NCI-H510A treated with DMSO at 0.1 percent for 48 hours (cell line): ENCODE measurements at regions not wholly inside any gene's neighbourhood (a gene's known extent, or its start where the extent isn't known, plus 50 kb on each side); places are given as distances from the start of the nearest gene placed in this dataset.
"Not testable (repeated sequence)": the region's sequence is repeated elsewhere in the genome, so short reads cannot be mapped to it uniquely, and the experiment has no call there.

Source experiments
- DNase-seq: peaks from one replicate; lab custom pipeline; 2025; lab: John Stamatoyannopoulos, UW

DNA sequence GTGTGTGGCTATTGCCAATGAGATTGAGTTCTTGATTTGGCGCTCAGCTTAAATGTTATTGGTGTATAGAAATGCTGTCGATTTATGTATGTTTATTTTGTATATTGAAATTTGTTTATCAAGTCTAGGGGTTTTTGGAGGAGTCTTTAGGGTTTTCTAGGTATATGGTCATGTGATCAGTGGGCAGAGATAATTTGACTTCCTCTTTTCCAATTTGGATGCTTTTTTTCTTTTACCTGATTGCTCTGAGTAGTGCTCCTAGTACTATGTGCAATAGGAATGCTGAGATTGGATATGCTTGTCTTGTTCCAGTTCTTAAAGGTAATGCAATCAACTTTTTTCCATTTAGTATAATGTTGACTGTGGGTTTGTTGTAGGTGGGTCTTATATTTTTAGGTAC lies 99.8 kb upstream of the PMCH start:
- DNase-seq = no peak

DNA sequence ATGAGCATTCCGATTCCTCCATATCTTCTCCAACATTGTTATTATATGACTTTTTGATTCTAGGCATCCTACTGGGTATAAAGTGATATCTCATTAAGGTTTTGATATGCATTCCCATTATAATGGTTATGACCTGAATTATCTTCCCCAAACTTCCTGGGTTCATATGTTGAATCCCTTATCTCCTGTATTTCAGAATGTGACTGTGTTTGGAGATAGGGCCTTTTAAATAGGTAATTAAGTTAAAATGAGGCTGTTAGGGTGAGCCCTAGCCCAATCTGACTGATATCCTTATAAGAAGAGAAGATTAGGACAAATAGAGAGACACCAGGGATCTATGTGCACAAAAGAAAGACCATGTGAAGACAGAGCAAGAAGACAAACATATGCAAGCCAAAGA lies 96.9 kb upstream of the PMCH start:
- no peak for DNase-seq

DNA sequence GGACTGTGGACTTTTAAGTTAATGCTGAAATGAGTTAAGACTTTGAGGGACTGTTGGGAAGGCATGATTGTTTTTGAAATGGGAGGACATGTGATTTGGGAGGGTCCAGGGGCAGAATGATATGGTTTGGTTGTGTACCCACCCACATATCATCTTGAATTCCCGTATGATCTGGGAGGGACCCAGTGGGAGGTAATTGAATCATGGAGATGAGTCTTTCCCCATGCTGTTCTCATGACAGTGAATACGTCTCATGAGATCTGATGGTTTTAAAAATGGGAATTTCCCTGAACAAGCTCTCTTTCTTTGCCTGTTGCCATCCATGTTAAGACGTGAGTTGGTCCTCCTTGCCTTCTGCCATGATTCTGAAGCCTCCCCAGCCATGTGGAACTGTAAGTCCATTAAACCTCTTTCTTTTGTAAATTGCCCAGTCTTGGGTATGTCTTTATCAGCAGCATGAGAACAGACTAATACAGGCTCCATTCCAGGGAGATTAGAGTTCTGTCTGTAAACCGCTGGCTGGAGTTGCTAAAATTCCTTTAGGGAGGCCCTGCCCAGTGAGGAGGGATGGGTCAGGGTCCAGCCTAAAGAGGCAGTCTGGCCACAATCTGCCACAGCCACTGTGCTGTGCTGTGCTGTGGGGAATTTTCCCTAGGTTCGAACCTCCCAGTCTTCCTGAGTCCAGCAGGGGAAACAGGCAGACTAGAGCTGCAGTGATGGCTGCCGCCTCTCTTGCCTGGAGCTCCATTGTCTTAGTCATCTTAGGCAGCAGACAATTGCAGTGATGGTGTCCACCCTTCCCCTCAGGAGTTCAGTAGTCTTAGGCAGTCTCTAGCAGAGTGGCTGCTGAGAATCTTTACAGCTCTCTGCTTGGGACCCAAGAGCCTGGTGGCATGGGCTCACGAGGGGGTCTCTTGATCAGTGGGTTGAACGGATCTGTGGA lies 94.1 kb upstream of the PMCH start:
- DNase-seq = not testable (repeated sequence)

DNA sequence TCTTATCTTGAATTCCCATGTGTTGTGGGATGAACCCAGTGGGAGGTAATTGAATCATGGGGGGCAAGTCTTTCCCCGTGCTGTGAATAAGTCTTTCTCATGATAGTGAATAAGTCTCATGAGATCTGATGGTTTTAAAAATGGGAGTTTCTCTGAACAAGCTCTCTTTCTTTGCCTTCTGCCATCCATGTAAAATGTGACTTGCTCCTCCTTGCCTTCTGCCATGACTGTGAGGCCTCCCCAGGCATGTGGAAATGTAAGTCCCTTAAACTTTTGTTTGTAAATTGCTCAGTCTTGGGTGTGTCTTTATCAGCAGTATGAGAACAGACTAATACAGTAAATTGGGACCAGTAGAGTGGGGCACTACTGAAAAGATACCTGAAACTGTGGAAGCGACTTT lies 92.1 kb upstream of the PMCH start:
- DNase-seq = not testable (repeated sequence)

DNA sequence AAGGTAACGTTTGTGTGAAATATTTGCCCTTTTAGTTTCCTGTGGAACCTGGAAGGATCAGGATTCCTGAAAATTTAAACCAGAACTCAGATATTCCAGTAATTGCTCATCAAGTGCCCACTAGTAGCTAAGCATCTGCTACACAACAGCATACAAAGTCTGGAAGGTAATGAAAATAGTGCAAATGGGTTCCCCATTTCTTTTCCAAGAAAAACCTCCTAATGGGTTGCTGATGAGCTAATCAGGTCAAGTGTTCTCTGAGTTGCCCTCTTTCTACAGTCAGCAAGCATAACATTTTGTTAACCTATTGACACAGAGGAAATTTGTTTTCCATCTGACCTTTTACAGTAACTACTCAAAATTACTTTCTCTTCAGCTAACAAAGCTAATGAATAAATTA lies 83.6 kb upstream of the PMCH start:
- no peak for DNase-seq

DNA sequence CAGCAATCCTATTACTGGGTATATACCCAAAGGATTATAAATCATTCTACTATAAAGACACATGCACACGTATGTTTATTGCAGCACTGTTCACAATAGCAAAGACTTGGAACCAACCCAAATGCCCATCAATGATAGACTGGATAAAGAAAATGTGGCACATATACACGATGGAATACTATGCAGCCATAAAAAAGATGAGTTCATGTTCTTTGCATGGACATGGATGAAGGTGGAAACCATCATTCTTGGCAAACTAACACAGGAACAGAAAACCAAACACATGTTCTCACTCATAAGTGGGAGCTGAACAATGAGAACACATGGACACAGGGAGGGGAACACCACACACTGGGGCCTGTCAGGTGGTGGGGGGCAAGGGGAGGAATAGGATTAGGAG lies 58.1 kb upstream of the PMCH start:
- not testable (repeated sequence) for DNase-seq

DNA sequence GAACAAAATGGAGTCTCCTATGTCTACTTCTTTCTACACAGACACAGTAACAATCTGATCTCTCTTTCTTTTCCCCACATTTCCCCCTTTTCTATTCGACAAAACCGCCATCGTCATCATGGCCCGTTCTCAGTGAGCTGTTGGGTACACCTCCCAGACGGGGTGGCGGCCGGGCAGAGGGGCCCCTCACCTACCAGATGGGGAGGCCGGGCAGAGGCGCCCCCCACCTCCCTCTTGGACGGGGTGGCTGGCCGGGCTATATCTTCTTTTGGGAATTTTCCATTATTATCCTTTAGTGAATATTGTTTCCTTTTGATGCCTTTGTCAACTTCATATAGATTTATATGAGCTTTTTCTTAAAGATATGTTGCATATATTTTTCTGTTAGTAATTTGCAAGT lies 53.4 kb upstream of the PMCH start:
- not testable (repeated sequence) for DNase-seq

DNA sequence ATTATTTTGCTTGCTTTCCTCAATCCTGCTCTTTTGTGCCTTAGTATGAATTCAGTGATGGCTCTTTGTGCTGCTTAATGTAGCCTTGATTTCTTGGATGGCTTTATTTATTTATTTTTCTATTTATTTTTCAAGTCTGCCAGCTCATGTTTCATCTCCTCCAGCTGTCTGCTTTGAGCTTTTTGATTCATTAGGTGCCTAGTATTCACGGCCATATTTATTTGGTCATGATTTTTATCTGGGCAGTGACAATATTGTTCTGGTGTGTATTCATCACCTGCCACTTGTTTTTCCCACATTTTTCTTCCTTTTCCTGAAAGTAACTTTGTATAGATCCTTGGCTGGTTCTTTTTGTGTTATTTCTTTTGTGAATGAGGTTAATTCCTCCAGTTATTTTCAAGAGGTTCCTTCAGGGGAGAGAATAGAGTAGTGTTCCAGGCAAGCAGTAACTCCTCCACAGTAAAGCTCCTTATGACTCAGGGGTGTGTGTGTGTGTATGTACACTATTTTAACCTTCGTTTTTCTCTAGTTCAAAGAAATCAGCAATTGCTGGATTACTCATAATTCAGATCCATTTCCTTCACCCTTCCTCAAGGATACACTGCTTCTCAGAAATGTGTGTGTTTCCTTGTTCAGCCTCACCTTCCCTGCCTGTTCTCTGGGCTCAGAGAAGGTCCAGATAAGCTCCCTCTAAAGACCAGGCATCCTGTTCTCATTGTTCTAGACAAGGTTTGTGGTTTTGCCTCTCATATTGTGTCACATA lies 51.6 kb upstream of the PMCH start:
- DNase-seq = peak; percentile 13
